22Rv1 (cell line): ENCODE measurements at regions not wholly inside any gene's neighbourhood (a gene's known extent, or its start where the extent isn't known, plus 50 kb on each side); places are given as distances from the start of the nearest gene placed in this dataset.

ENCODE experiments used
- ZFX ChIP-seq: fragments of 450-650 bp; IDR thresholded peaks from 2 replicates; pipeline ENCODE4 v1.6.1; 2017; ENCODE audit warnings: antibody characterized with exemption, borderline replicate concordance
- TF ChIP-seq, protein P1 (sequence below): fragments of 450-650 bp; IDR thresholded peaks from 2 replicates; pipeline ENCODE4 v1.5.1; 2017; ENCODE audit warnings: mild to moderate bottlenecking

DNA sequence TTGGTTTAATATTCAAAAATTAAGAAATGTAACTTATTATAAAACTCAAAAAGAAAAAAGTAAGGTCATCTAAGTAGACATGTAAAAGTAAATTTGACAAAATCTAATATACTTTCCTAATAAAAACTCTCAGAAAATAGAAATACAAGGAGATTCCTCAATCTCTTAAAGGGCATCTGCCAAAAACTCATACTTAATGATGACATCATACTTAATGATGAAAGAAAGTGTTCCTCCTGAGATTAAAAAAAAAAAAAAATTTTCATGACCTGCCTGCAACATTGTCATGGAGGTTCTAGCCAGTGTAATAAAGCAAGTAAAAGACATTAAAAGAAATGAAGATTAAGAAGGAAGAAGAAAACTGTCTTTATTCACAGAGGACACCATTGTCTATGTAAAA is 325.7 kb upstream of the BTBD3 start:
- TF ChIP-seq, protein P1, sequence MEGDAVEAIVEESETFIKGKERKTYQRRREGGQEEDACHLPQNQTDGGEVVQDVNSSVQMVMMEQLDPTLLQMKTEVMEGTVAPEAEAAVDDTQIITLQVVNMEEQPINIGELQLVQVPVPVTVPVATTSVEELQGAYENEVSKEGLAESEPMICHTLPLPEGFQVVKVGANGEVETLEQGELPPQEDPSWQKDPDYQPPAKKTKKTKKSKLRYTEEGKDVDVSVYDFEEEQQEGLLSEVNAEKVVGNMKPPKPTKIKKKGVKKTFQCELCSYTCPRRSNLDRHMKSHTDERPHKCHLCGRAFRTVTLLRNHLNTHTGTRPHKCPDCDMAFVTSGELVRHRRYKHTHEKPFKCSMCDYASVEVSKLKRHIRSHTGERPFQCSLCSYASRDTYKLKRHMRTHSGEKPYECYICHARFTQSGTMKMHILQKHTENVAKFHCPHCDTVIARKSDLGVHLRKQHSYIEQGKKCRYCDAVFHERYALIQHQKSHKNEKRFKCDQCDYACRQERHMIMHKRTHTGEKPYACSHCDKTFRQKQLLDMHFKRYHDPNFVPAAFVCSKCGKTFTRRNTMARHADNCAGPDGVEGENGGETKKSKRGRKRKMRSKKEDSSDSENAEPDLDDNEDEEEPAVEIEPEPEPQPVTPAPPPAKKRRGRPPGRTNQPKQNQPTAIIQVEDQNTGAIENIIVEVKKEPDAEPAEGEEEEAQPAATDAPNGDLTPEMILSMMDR: no peak
- no peak for TF ChIP-seq ZFX
